Vagina (tissue), 2 donors: ENCODE measurements at regions not wholly inside any gene's neighbourhood (a gene's known extent, or its start where the extent isn't known, plus 50 kb on each side); places are given as distances from the start of the nearest gene placed in this dataset.

Source experiments
- POLR2AphosphoS5 ChIP-seq, 2 donors: sonication (generic); formaldehyde crosslinking; IDR thresholded peaks; one replicate each; pipeline ENCODE4 v1.9.0; 2017; ENCODE audit warnings: antibody characterized with exemption in 2 of 2, mild to moderate bottlenecking in 2 of 2, low read depth in 1 of 2; ENCODE audit not compliant: insufficient read depth in 1 of 2
- TF ChIP-seq, protein P1 (sequence below), 3 experiments: fragments of 450-650 bp in 2 of 3; fragments of 200-600 bp in 1 of 3; sonication (generic) in 1 of 3; IDR thresholded peaks; one replicate each; pipeline ENCODE4 v1.5.1; 2017 to 2019; ENCODE audit warnings: antibody characterized with exemption in 3 of 3, mild to moderate bottlenecking in 2 of 3, moderate library complexity in 2 of 3

DNA sequence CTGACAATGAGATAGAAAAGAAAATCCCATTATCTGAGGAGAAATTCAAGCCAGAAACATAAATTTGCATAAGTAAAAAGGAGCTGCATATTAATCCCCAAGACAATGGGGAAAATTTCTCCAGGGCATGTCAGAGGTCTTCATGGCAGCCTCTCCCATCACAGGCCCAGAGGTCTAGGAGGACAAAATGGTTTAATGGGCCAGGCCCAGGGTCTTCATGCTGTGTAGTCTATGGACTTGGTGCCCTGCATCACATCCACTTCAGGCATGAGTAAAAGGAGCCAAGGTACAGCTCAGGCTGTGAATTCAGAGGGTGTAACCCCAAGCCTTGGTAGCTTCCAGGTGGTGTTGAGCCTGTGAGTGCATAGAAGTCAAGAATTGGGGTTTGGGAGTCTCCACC lies 1097.2 kb upstream of the RAG2 start:
- TF ChIP-seq, protein P1, sequence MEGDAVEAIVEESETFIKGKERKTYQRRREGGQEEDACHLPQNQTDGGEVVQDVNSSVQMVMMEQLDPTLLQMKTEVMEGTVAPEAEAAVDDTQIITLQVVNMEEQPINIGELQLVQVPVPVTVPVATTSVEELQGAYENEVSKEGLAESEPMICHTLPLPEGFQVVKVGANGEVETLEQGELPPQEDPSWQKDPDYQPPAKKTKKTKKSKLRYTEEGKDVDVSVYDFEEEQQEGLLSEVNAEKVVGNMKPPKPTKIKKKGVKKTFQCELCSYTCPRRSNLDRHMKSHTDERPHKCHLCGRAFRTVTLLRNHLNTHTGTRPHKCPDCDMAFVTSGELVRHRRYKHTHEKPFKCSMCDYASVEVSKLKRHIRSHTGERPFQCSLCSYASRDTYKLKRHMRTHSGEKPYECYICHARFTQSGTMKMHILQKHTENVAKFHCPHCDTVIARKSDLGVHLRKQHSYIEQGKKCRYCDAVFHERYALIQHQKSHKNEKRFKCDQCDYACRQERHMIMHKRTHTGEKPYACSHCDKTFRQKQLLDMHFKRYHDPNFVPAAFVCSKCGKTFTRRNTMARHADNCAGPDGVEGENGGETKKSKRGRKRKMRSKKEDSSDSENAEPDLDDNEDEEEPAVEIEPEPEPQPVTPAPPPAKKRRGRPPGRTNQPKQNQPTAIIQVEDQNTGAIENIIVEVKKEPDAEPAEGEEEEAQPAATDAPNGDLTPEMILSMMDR (IDR thresholded peaks at IDR 0.05), result no peak
- no peak for TF ChIP-seq POLR2AphosphoS5 (IDR thresholded peaks at IDR 0.05; ENCODE audit: insufficient read depth in 1 of 2, low read depth in 1 of 2)
